GM23338 (cell line): ENCODE measurements at regions not wholly inside any gene's neighbourhood (a gene's known extent, or its start where the extent isn't known, plus 50 kb on each side); places are given as distances from the start of the nearest gene placed in this dataset.

Experiments
- ATAC-seq: fragments of 200-7000 bp; cut with Tn5 transposase; 3 replicates; pipeline ENCODE4 v1.9.1; 2020
- DNase-seq: peaks from one replicate; pipeline ENCODE4 v3.0.0-alpha.2; 2015; ENCODE audit warnings: low spot score
- H2AFZ ChIP-seq: fragments of 200-600 bp; sonication (generic); 2 replicates; pipeline ENCODE4 v1.8.0; 2016; ENCODE audit warnings: antibody characterized with exemption, mild to moderate bottlenecking, moderate library complexity
- H3F3A ChIP-seq: fragments of 200-600 bp; sonication (generic); replicated peaks from 2 replicates; pipeline ENCODE4 v1.8.0; 2017; ENCODE audit warnings: antibody characterized with exemption, mixed run types, low read depth
- H3K27ac ChIP-seq: fragments of 200-600 bp; sonication (generic); 2 replicates; pipeline ENCODE4 v1.6.1; 2016; ENCODE audit warnings: low read depth
- H3K27me3 ChIP-seq: fragments of 200-600 bp; sonication (generic); 2 replicates; pipeline ENCODE4 v1.8.0; 2016; ENCODE audit warnings: mild to moderate bottlenecking, mixed run types, moderate library complexity; ENCODE audit not compliant: insufficient read depth
- H3K36me3 ChIP-seq: fragments of 200-600 bp; sonication (generic); 2 replicates; pipeline ENCODE4 v1.8.0; 2016; ENCODE audit warnings: mild to moderate bottlenecking; ENCODE audit not compliant: insufficient read depth
- H3K4me1 ChIP-seq: fragments of 200-600 bp; sonication (generic); 2 replicates; pipeline ENCODE4 v1.8.0; 2016; ENCODE audit warnings: mild to moderate bottlenecking, moderate library complexity; ENCODE audit not compliant: insufficient read depth
- H3K4me2 ChIP-seq: fragments of 200-600 bp; sonication (generic); 2 replicates; pipeline ENCODE4 v1.7.1; 2017; ENCODE audit warnings: mixed run types
- H3K4me3 ChIP-seq: fragments of 200-600 bp; sonication (generic); 2 replicates; pipeline ENCODE4 v1.6.1; 2016; ENCODE audit warnings: mixed run types
- H3K79me2 ChIP-seq: fragments of 200-600 bp; sonication (generic); replicated peaks from 2 replicates; pipeline ENCODE4 v1.8.0; 2017; ENCODE audit warnings: mild to moderate bottlenecking; ENCODE audit not compliant: insufficient read depth
- H3K9me2 ChIP-seq: fragments of 200-600 bp; sonication (generic); 2 replicates; pipeline ENCODE4 v1.8.0; 2017; ENCODE audit not compliant: insufficient read depth
- H4K20me1 ChIP-seq: fragments of 200-600 bp; sonication (generic); replicated peaks from 2 replicates; pipeline ENCODE4 v1.8.0; 2017; ENCODE audit warnings: mild to moderate bottlenecking; ENCODE audit not compliant: insufficient read depth
- H3K27ac Mint-ChIP-seq: 2 replicates; pipeline ENCODE4 v1.8.0; 2020; ENCODE audit warnings: inconsistent platforms, mild to moderate bottlenecking, moderate library complexity, mixed read lengths
- H3K27me3 Mint-ChIP-seq: 3 replicates; pipeline ENCODE4 v1.8.0; 2022; ENCODE audit warnings: low read depth, mild to moderate bottlenecking, moderate library complexity, mixed read lengths, inconsistent platforms; ENCODE audit not compliant: insufficient read depth, poor library complexity
- H3K36me3 Mint-ChIP-seq: 3 replicates; pipeline ENCODE4 v1.8.0; 2021; ENCODE audit warnings: low read depth, mild to moderate bottlenecking, inconsistent platforms, moderate library complexity, mixed read lengths
- H3K4me1 Mint-ChIP-seq: 3 replicates; pipeline ENCODE4 v1.8.0; 2020; ENCODE audit warnings: mild to moderate bottlenecking, inconsistent platforms, mixed read lengths
- H3K4me3 Mint-ChIP-seq: 3 replicates; pipeline ENCODE4 v1.8.0; 2021; ENCODE audit warnings: moderate library complexity, mild to moderate bottlenecking, inconsistent platforms, mixed read lengths
- H3K9me3 Mint-ChIP-seq: 3 replicates; pipeline ENCODE4 v1.8.0; 2020; ENCODE audit warnings: moderate library complexity, mild to moderate bottlenecking, inconsistent platforms, mixed read lengths
- CTCF ChIP-seq, 2 experiments: fragments of 200-600 bp in 1 of 2; sonication (generic) in 1 of 2; conservative IDR thresholded peaks; 2 replicates each; pipeline versions ENCODE4 v1.5.1 to v1.6.1; 2016 to 2017; ENCODE audit warnings: antibody characterized with exemption in 2 of 2, low read depth in 2 of 2, mild to moderate bottlenecking in 2 of 2, moderate library complexity in 1 of 2
- EZH2 ChIP-seq: fragments of 200-600 bp; sonication (generic); IDR thresholded peaks from one replicate; pipeline ENCODE4 v1.8.0; 2017; ENCODE audit warnings: antibody characterized with exemption, mild to moderate bottlenecking, low read depth; ENCODE audit not compliant: unreplicated experiment
- ZNF114 ChIP-seq: fragments of 250-450 bp; sonication (Bioruptor Pico); IDR thresholded peaks from 2 replicates; pipeline ENCODE4 v1.5.0; 2020; ENCODE audit warnings: mild to moderate bottlenecking, moderate library complexity
- ZNF331 ChIP-seq: fragments of 250-450 bp; sonication (Bioruptor Pico); IDR thresholded peaks from 2 replicates; pipeline ENCODE4 v1.5.0; 2020; ENCODE audit warnings: low read depth, mild to moderate bottlenecking, moderate library complexity
- ZNF462 ChIP-seq: fragments of 250-450 bp; sonication (Bioruptor Pico); IDR thresholded peaks from 2 replicates; pipeline ENCODE4 v1.5.0; 2020; ENCODE audit warnings: mild to moderate bottlenecking, moderate library complexity

DNA sequence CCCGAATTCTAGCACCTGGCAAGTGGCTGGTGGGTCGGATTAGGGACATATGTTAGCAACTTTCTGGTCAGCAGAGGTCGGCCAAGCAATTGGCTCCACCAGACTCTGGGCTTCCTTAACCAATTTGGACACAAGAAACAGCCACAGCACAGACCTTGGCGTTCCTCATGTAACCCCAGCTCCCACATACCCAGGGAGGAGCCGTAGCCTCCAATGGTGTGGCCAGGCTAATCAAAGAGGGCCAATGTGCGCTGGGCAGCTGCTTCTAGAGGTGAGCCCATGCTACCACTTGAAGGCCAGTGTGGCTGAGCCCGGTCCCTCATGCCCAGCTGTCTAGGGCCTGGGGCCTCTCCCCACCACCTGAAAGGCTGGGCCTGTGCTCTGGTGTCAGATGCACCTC is 82.5 kb upstream of the MSX1 start:
- Histone ChIP-seq H3K4me2 (no peak overlapping the region), H3K4me1 (no peaks in the 10 kb centered on the region), H2AFZ (no peak overlapping the region), H3K27me3 (no peaks in the 10 kb centered on the region), H3K36me3 (no peaks in the 10 kb centered on the region), H3K79me2 (no peaks in the 10 kb centered on the region), H3K27ac (no peak overlapping the region), H3F3A (no peaks in the 10 kb centered on the region), H3K9me2 (no peaks in the 10 kb centered on the region), H4K20me1 (no peaks in the 10 kb centered on the region; the same call in 1 of the 2 replicates), H3K4me3 (no peak overlapping the region)
- TF ChIP-seq CTCF (conservative IDR thresholded peaks at IDR 0.05; ENCODE audit: low read depth in 2 of 2) (no peak), ZNF462 (CRISPR knock-in tag) (no peak), EZH2 (no peak), ZNF331 (CRISPR knock-in tag) (no peak), ZNF114 (CRISPR knock-in tag) (no peak)
- ATAC-seq, result no peak
- Mint-ChIP-seq H3K4me1 (peaks cover 2% of the 10 kb centered on the region), H3K27me3 (peaks cover 8% of the 10 kb centered on the region), H3K36me3 (no peaks in the 10 kb centered on the region), H3K9me3 (no peaks in the 10 kb centered on the region), H3K27ac (no peak overlapping the region), H3K4me3 (no peak overlapping the region)
- no peak for DNase-seq
